PC-9 (cell line): ENCODE measurements at regions not wholly inside any gene's neighbourhood (a gene's known extent, or its start where the extent isn't known, plus 50 kb on each side); places are given as distances from the start of the nearest gene placed in this dataset.

ENCODE experiments used
- BruUV-seq: library from RNA; stranded (reverse); fragments of 400-500 nt; replicated peaks from 2 replicates; lab custom pipeline; 2021; lab: Mats Ljungman, UMichigan
- CTCF ChIA-PET: fragments of 300-600 bp; sonication (Branson Sonifier 250); formaldehyde crosslinking; loops from one replicate; lab custom pipeline; 2022; ENCODE audit warnings: antibody characterized with exemption; lab: Charles Lee
- POLR2A ChIA-PET: fragments of 300-600 bp; sonication (Branson Sonifier 250); formaldehyde crosslinking; loops from one replicate; lab custom pipeline; 2022; ENCODE audit warnings: antibody characterized with exemption; ENCODE audit not compliant: unreplicated experiment; lab: Charles Lee
- DNase-seq, 2 experiments: peaks; one replicate each; pipeline versions ENCODE4 v3.0.0 to v3.0.0-alpha.2; 2015 to 2022; ENCODE audit warnings: mixed read lengths in 1 of 2
- H2AFZ ChIP-seq: fragments of 200-600 bp; sonication (generic); 2 replicates; pipeline ENCODE4 v1.8.1; 2017; ENCODE audit warnings: antibody characterized with exemption
- H3F3A ChIP-seq: fragments of 200-600 bp; sonication (generic); 2 replicates; pipeline ENCODE4 v1.8.1; 2017; ENCODE audit warnings: antibody characterized with exemption, mild to moderate bottlenecking, low read depth; ENCODE audit not compliant: insufficient read depth
- H3K27ac ChIP-seq: fragments of 200-600 bp; sonication (generic); 2 replicates; pipeline ENCODE4 v1.6.1; 2016; ENCODE audit warnings: mixed run types
- H3K27me3 ChIP-seq: fragments of 200-600 bp; sonication (generic); 2 replicates; pipeline ENCODE4 v1.6.1; 2016; ENCODE audit warnings: low read depth, mixed run types; ENCODE audit not compliant: insufficient read depth
- H3K36me3 ChIP-seq: fragments of 200-600 bp; sonication (generic); 2 replicates; pipeline ENCODE4 v1.6.1; 2016; ENCODE audit warnings: low read depth, mixed run types
- H3K4me1 ChIP-seq: fragments of 200-600 bp; sonication (generic); replicated peaks from 2 replicates; pipeline ENCODE4 v1.6.1; 2016; ENCODE audit warnings: mixed run types; ENCODE audit not compliant: insufficient read depth
- H3K4me2 ChIP-seq: fragments of 200-600 bp; sonication (generic); 2 replicates; pipeline ENCODE4 v1.6.1; 2017; ENCODE audit warnings: mixed run types
- H3K4me3 ChIP-seq: fragments of 200-600 bp; sonication (generic); 2 replicates; pipeline ENCODE4 v1.6.1; 2016; ENCODE audit warnings: mixed run types
- H3K79me2 ChIP-seq: fragments of 200-600 bp; sonication (generic); 2 replicates; pipeline ENCODE4 v1.6.1; 2017; ENCODE audit warnings: low read depth, mixed run types
- H3K9me2 ChIP-seq: fragments of 200-600 bp; sonication (generic); 2 replicates; pipeline ENCODE4 v1.8.1; 2017; ENCODE audit warnings: mild to moderate bottlenecking; ENCODE audit not compliant: insufficient read depth
- H3K9me3 ChIP-seq: fragments of 200-600 bp; sonication (generic); 2 replicates; pipeline ENCODE4 v1.8.1; 2016; ENCODE audit warnings: low read depth; ENCODE audit not compliant: insufficient read depth
- H4K20me1 ChIP-seq: fragments of 200-600 bp; sonication (generic); 2 replicates; pipeline ENCODE4 v1.8.1; 2017; ENCODE audit not compliant: insufficient read depth
- CTCF ChIP-seq: fragments of 200-600 bp; sonication (generic); conservative IDR thresholded peaks from 2 replicates; pipeline ENCODE4 v1.6.1; 2017; ENCODE audit warnings: mixed run types, antibody characterized with exemption, mild to moderate bottlenecking, moderate library complexity
- EZH2 ChIP-seq: fragments of 200-600 bp; sonication (generic); IDR thresholded peaks from 2 replicates; pipeline ENCODE4 v1.8.0; 2017; ENCODE audit warnings: antibody characterized with exemption, low read depth
- intact Hi-C: fragments of 100-400 bp; cut with micrococcal nuclease; formaldehyde crosslinking; loops from one replicate; pipeline ENCODE4 v1.10.0; 2022; ENCODE audit not compliant: unreplicated experiment

- no peak for DNase-seq
- no peak overlapping the region for H3K4me3 ChIP-seq
- H3K27ac ChIP-seq, result no peak overlapping the region
- ChIA-PET CTCF (no interaction called here), POLR2A (no interaction called here)
- H3F3A ChIP-seq, result no peaks in the 10 kb centered on the region
- no peaks in the 10 kb centered on the region for H3K9me3 ChIP-seq
- no peaks in the 10 kb centered on the region for H3K27me3 ChIP-seq
- no peaks in the 10 kb centered on the region for H4K20me1 ChIP-seq
- H3K4me1 ChIP-seq, result no peaks in the 10 kb centered on the region
- TF ChIP-seq EZH2 (no peak), CTCF (no peak)
- no peak overlapping the region for H2AFZ ChIP-seq
- BruUV-seq, result no TSS peak
- no peaks in the 10 kb centered on the region for H3K36me3 ChIP-seq
- no peaks in the 10 kb centered on the region for H3K9me2 ChIP-seq
- intact Hi-C loops, result no loop called here
- no peaks in the 10 kb centered on the region for H3K79me2 ChIP-seq
- H3K4me2 ChIP-seq, result no peak overlapping the region
These were observed 886.0 kb upstream of the CDH2 start for GRCh38 chr18:29062921-29063320.

GRCh38 chr18:29060349-29060748 lies 883.4 kb upstream of the CDH2 start:
- H3K9me2 ChIP-seq, result no peaks in the 10 kb centered on the region
- POLR2A ChIA-PET, result no interaction called here
- H3K4me2 ChIP-seq, result no peak overlapping the region
- BruUV-seq, result no TSS peak
- no peaks in the 10 kb centered on the region for H3K79me2 ChIP-seq
- no peak overlapping the region for H2AFZ ChIP-seq
- H3K9me3 ChIP-seq, result no peaks in the 10 kb centered on the region
- H3K4me1 ChIP-seq, result no peaks in the 10 kb centered on the region
- no peaks in the 10 kb centered on the region for H3F3A ChIP-seq
- H4K20me1 ChIP-seq, result no peaks in the 10 kb centered on the region
- no peaks in the 10 kb centered on the region for H3K27me3 ChIP-seq
- TF ChIP-seq CTCF (no peak), EZH2 (no peak)
- intact Hi-C loops, result no loop called here
- no peak overlapping the region for H3K27ac ChIP-seq
- CTCF ChIA-PET, result no interaction called here
- no peaks in the 10 kb centered on the region for H3K36me3 ChIP-seq
- no peak for DNase-seq
- H3K4me3 ChIP-seq, result no peak overlapping the region

- no peaks in the 10 kb centered on the region for H3K4me1 ChIP-seq
- CTCF ChIA-PET, result no interaction called here
- intact Hi-C loops, result no loop called here
- POLR2A ChIA-PET, result no interaction called here
- H3K9me3 ChIP-seq, result no peaks in the 10 kb centered on the region
- no peak overlapping the region for H3K4me2 ChIP-seq
- no peak overlapping the region for H3K27ac ChIP-seq
- H3K79me2 ChIP-seq, result no peaks in the 10 kb centered on the region
- H3K36me3 ChIP-seq, result no peaks in the 10 kb centered on the region
- BruUV-seq, result no TSS peak
- H2AFZ ChIP-seq, result no peak overlapping the region
- H3K9me2 ChIP-seq, result no peaks in the 10 kb centered on the region
- no peaks in the 10 kb centered on the region for H3F3A ChIP-seq
- TF ChIP-seq CTCF, result no peak
- TF ChIP-seq EZH2, result no peak
- no peak overlapping the region for H3K4me3 ChIP-seq
- H4K20me1 ChIP-seq, result no peaks in the 10 kb centered on the region
- DNase-seq, result no peak
- no peaks in the 10 kb centered on the region for H3K27me3 ChIP-seq
These were observed 880.8 kb upstream of the CDH2 start for GRCh38 chr18:29057703-29058102.
